Thyroid gland (tissue), 4 donors: ENCODE measurements at regions not wholly inside any gene's neighbourhood (a gene's known extent, or its start where the extent isn't known, plus 50 kb on each side); places are given as distances from the start of the nearest gene placed in this dataset.

Source experiments
- CTCF ChIP-seq, 6 experiments: fragments of 200-600 bp in 3 of 6; fragments of 450-650 bp in 3 of 6; sonication (generic) in 3 of 6; IDR thresholded peaks; one replicate each; pipeline ENCODE4 v1.5.1; 2016 to 2019; ENCODE audit warnings: antibody characterized with exemption in 6 of 6, mild to moderate bottlenecking in 2 of 6, inconsistent platforms in 1 of 6, moderate library complexity in 1 of 6
- POLR2A ChIP-seq, 2 donors: fragments of 450-650 bp; IDR thresholded peaks; one replicate each; pipeline ENCODE4 v1.6.1; 2017; ENCODE audit warnings: antibody characterized with exemption in 2 of 2, mild to moderate bottlenecking in 2 of 2, moderate library complexity in 1 of 2

- TF ChIP-seq CTCF (IDR thresholded peaks at IDR 0.05) = no peak
- no peak for TF ChIP-seq POLR2A (IDR thresholded peaks at IDR 0.05)
These were observed 376.1 kb downstream of the DLEU7 start for GRCh38 chr13:50467156-50468110.
